Motor neuron (in vitro differentiated cells): ENCODE measurements at regions not wholly inside any gene's neighbourhood (a gene's known extent, or its start where the extent isn't known, plus 50 kb on each side); places are given as distances from the start of the nearest gene placed in this dataset.

Experiments
- ATAC-seq, 8 experiments: fragments of 200-7000 bp; cut with Tn5 transposase; replicated peaks in 6 of 8; 2 replicates each; pipeline ENCODE4 v1.8.0; 2021; ENCODE audit warnings: mild to moderate bottlenecking in 8 of 8, moderate library complexity in 8 of 8
- H3K27ac ChIP-seq, 2 donors: fragments of 250-450 bp; sonication (Bioruptor Pico); 2 replicates each; pipeline ENCODE4 v1.9.0; 2021; ENCODE audit warnings: antibody characterized with exemption in 2 of 2, mild to moderate bottlenecking in 2 of 2, moderate library complexity in 1 of 2
- H3K4me1 ChIP-seq, 2 donors: fragments of 250-450 bp; sonication (Bioruptor Pico); replicated peaks in 1 of 2; 2 replicates each; pipeline ENCODE4 v1.6.1; 2021; ENCODE audit warnings: antibody characterized with exemption in 2 of 2, mild to moderate bottlenecking in 2 of 2, moderate library complexity in 1 of 2
- H3K4me3 ChIP-seq, 5 donors: fragments of 250-450 bp; sonication (Bioruptor Pico); 2 replicates each; pipeline ENCODE4 v1.9.0; 2021; ENCODE audit warnings: antibody characterized with exemption in 5 of 5, mild to moderate bottlenecking in 5 of 5, moderate library complexity in 4 of 5
- WGBS, 10 experiments: fragments of 450-650 bp; shearing (Covaris generic); methylation state at CpG; one replicate each; pipeline ENCODE4 v1.0.0; 2022; 5-methylcytosine and 5-hydroxymethylcytosine counted together
- in situ Hi-C, 9 experiments: fragments of 400-800 bp; cut with MboI; loops; one replicate each; pipeline ENCODE4 v1.15.0; 2021; ENCODE audit warnings: low sequenced_read_pairs in 9 of 9, low pct_unique_long_range_greater_than_20kb in 2 of 9; ENCODE audit not compliant: unreplicated experiment in 9 of 9

- ATAC-seq: no peak
- no peaks in the 10 kb centered on the region for H3K4me1 ChIP-seq
- no peak overlapping the region for H3K27ac ChIP-seq
- WGBS, 10 experiments: 83 to 100% (median 100%) methylated on average over 1 to 2 of the region's 2 CpGs; no CpG with 5 or more reads in 5 of the 10 experiments
- in situ Hi-C loops: no loop called here
- no peak overlapping the region for H3K4me3 ChIP-seq
These were observed 272.1 kb upstream of the IL12B start for GRCh38 chr5:159602434-159602833.

- no peak overlapping the region for H3K4me3 ChIP-seq
- H3K4me1 ChIP-seq: no peaks in the 10 kb centered on the region
- no peak for ATAC-seq
- 0 to 100% (median 75%) methylated on average over 1 to 3 of the region's 3 CpGs; no CpG with 5 or more reads in 1 of the 10 experiments for WGBS, 10 experiments
- no peak overlapping the region for H3K27ac ChIP-seq
- in situ Hi-C loops: no loop called here
These were observed 275.3 kb upstream of the IL12B start for GRCh38 chr5:159605585-159605984.

- WGBS, 10 experiments: 49 to 94% (median 87%) methylated on average over 1 to 4 of the region's 4 CpGs
- ATAC-seq: no peak
- Histone ChIP-seq H3K27ac (no peak overlapping the region), H3K4me3 (no peak overlapping the region), H3K4me1 (no peaks in the 10 kb centered on the region)
- in situ Hi-C loops: no loop called here
These were observed 279.1 kb upstream of the IL12B start for GRCh38 chr5:159609359-159609758.

- WGBS, 10 experiments: 80 to 100% (median 90%) methylated on average over 1 to 2 of the region's 2 CpGs
- H3K27ac ChIP-seq: no peak overlapping the region
- H3K4me3 ChIP-seq: no peak overlapping the region
- no peak for ATAC-seq
- in situ Hi-C loops: no loop called here
- H3K4me1 ChIP-seq: no peaks in the 10 kb centered on the region
These were observed 280.8 kb upstream of the IL12B start for GRCh38 chr5:159610966-159611579.

GRCh38 chr5:159616952-159617351 lies 286.7 kb upstream of the IL12B start:
- peak in 2 of 8 experiments; percentile 69 to 91 for ATAC-seq

GRCh38 chr5:159619826-159620225 lies 289.5 kb upstream of the IL12B start:
- Histone ChIP-seq H3K4me1 (no peaks in the 10 kb centered on the region), H3K4me3 (no peak overlapping the region), H3K27ac (no peak overlapping the region)
- ATAC-seq: no peak
- 58 to 100% (median 80%) methylated on average over 1 to 4 of the region's 4 CpGs; no CpG with 5 or more reads in 3 of the 10 experiments for WGBS, 10 experiments
- in situ Hi-C loops: no loop called here

More at GRCh38 chr5:159616952-159617351, 286.7 kb upstream of the IL12B start:
- in situ Hi-C loops: no loop called here
- Histone ChIP-seq H3K4me3 (no peak overlapping the region), H3K4me1 (no peaks in the 10 kb centered on the region), H3K27ac (no peak overlapping the region)
- WGBS, 10 experiments: 0 to 63% (median 25%) methylated on average over 2 of the region's 2 CpGs; no CpG with 5 or more reads in 4 of the 10 experiments

- Histone ChIP-seq H3K4me3 (no peak overlapping the region), H3K27ac (no peak overlapping the region), H3K4me1 (no peaks in the 10 kb centered on the region)
- WGBS, 10 experiments: 28 to 80% (median 63%) methylated on average over 1 to 4 of the region's 5 CpGs; no CpG with 5 or more reads in 2 of the 10 experiments
- in situ Hi-C loops: no loop called here
- peak in 3 of 8 experiments; percentile 36 to 79 (median 61) for ATAC-seq
These were observed 290.7 kb upstream of the IL12B start for GRCh38 chr5:159620853-159621540.

GRCh38 chr5:159628703-159629102 lies 287.6 kb upstream of the ADRA1B start:
- no peak for ATAC-seq
- H3K4me1 ChIP-seq: no peaks in the 10 kb centered on the region
- 40 to 86% (median 73%) methylated on average over 1 of the region's 1 CpG; no CpG with 5 or more reads in 6 of the 10 experiments for WGBS, 10 experiments
- H3K27ac ChIP-seq: no peak overlapping the region
- in situ Hi-C loops: no loop called here
- H3K4me3 ChIP-seq: no peak overlapping the region

GRCh38 chr5:159629158-159629557 lies 287.1 kb upstream of the ADRA1B start:
- H3K27ac ChIP-seq: no peak overlapping the region
- in situ Hi-C loops: no loop called here
- no peaks in the 10 kb centered on the region for H3K4me1 ChIP-seq
- no peak for ATAC-seq
- 33 to 87% (median 73%) methylated on average over 1 to 3 of the region's 3 CpGs for WGBS, 10 experiments
- H3K4me3 ChIP-seq: no peak overlapping the region

- Histone ChIP-seq H3K4me3 (no peak overlapping the region), H3K27ac (no peak overlapping the region), H3K4me1 (no peaks in the 10 kb centered on the region)
- in situ Hi-C loops: no loop called here
- no peak for ATAC-seq
- 20 to 86% (median 57%) methylated on average over 1 to 2 of the region's 2 CpGs; no CpG with 5 or more reads in 3 of the 10 experiments for WGBS, 10 experiments
These were observed 285.7 kb upstream of the ADRA1B start for GRCh38 chr5:159630545-159630944.

GRCh38 chr5:159631001-159631400 lies 285.3 kb upstream of the ADRA1B start:
- no peak for ATAC-seq
- no peak overlapping the region for H3K27ac ChIP-seq
- H3K4me3 ChIP-seq: no peak overlapping the region
- H3K4me1 ChIP-seq: no peaks in the 10 kb centered on the region
- 0 to 93% (median 69%) methylated on average over 1 to 3 of the region's 3 CpGs; no CpG with 5 or more reads in 2 of the 10 experiments for WGBS, 10 experiments
- in situ Hi-C loops: no loop called here

- Histone ChIP-seq H3K4me3 (no peak overlapping the region), H3K27ac (no peak overlapping the region), H3K4me1 (no peaks in the 10 kb centered on the region)
- ATAC-seq: no peak
- WGBS, 10 experiments: 70 to 100% (median 86%) methylated on average over 1 to 3 of the region's 3 CpGs; no CpG with 5 or more reads in 2 of the 10 experiments
- in situ Hi-C loops: no loop called here
These were observed 283.4 kb upstream of the ADRA1B start for GRCh38 chr5:159632866-159633265.

- Histone ChIP-seq H3K4me3 (no peak overlapping the region), H3K27ac (no peak overlapping the region), H3K4me1 (peaks cover 0 to 5% of the 10 kb centered on the region in 2 donors)
- in situ Hi-C loops: no loop called here
- ATAC-seq: no peak
These were observed 277.8 kb upstream of the ADRA1B start for GRCh38 chr5:159638481-159638880.
